ENCODE measurements at regions not wholly inside any gene's neighbourhood (a gene's known extent, or its start where the extent isn't known, plus 50 kb on each side); places are given as distances from the start of the nearest gene placed in this dataset.
"Not testable (repeated sequence)": the region's sequence is repeated elsewhere in the genome, so short reads cannot be mapped to it uniquely, and the experiment has no call there.

DNA sequence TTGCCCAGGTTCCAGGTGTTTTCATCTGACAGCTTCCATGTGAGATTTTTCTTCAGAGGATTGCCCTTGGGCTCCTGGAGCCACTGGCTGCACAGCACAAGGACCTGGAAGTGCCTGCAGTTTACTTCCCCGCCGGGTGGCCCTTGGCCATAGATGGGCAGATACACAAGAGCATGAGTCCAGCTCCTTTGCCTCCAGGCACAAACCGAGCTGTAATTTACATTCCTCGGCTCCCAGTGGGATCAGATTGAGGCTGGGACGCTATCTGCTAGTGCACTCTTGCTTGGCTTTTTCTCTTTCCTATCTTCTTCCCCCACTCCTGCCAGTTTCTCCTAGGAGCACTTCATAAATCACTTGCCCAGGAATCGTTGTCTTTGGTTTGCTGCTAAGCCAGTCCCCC, 85.4 kb upstream of the RALY start:
- peak; percentile 46 for DNase-seq

DNA sequence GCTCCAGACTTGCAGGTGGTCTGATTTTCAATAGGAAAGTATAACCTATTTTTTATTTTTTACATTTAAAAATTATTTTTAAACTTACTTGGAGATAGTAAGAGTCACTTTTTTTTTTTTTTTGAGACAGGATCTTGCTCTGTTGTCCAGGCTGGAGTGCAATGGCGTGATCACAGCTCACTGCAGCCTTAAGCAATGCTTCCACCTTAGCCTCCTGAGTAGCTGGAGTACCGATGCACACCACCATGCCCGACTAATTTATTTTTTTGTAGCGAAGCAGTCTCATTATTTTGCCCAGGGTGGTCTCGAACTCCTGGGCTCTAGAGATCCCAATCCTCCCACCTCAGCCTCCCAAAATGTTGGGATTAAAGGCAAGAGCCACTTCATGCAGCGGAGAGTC, 84.8 kb upstream of the RALY start:
- DNase-seq, result no peak

DNA sequence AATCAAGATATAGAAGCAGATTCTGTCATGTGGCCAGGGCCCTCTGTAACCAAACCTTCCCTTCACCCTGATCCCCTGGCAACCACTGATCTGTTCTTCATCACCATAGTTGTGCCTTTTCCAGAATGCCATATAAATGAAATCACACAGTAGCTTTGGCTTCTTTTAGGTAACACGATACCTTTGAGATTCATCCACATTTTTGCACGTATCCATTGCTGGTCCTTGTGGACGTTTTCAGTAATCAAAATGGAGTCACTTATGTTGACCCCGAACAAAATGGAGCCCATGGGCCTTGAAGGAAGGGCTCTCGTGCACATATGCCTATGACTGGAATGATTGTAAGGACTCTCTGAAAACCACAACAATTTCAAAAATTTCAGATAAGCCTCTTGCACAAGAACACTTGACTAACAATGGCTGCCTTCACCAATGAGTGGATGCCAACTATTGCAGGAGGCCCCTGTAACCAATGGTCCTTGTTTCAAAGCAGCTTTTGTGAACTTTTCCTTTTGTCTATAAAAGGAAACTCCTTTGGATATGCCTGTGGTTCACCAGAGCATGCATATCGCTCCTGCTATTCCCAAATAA, 84.3 kb upstream of the RALY start:
- DNase-seq, result no peak

DNA sequence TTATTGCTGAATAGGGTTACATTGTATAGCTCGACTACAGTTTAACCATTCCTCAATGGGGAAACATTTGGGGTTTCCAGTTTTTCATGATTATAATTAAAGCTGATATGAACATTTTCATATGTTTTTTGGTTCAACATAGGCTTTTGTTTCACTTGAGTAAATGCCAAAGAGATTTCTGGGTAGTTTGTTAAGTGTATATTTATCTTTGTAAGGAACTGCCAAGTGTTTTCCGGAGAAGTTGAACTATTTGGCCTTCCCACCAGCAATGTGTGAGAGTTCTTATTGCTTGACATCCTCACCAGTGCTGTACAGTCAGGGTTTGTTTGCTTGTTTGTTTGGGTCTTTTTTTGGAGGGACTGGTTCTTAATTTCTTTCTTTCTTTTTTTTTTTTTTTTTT, 83.7 kb upstream of the RALY start:
- no peak for DNase-seq

DNA sequence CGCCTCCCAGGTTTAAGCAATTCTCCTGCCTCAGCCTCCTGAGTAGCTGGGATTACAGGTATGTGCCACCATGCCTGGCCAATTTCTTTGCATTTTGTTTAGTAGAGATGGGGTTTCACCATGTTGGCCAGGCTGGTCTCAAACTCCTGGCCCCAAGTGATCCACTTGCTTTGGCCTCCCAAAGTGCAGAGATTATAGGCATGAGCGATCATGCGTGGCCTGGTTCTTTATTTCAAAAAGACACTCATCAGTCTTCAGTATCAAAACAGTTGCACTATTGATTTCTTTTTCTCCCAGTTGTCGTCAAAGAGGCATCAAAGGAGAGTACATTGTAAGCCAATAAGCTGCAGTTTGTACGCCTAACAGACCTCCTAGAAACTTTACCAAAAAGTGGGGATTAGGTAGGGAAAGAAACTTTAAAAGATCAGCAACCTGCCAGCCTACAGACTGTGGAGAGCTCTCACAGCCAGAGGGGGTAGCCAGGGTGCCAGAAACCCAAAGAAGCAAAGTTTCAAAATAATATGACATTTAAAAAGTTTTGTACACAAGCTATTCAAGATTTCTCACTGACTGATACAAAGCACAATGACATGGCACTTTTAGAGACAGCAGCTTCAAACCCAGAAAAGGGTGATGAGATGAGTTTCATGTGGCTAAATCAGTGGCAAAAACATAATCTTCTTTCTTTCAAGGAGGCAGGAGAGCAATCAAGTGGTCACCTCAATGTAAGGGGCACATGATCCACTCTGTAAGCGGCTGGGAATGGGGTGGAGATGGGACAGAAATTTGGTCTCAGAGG, 83.0 kb upstream of the RALY start:
- no peak for DNase-seq

DNA sequence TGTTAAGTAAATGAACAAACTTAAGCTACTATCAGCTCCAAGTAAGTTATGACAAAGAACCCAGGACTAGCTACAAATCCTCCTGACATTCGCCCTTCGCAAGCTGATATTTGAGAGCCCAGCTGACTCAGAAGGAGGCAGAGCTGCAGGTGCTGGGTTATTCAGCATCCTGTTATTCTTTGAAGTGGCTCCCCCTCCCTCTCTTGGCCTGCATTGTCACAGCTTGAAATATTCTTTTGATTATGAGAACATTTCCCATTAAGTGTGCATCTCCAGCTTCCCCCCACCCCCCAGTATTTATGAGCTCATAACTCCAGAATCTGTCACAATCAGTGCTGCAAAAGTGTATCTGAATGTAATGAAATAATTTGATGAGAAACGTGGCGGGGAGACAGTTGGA, 78.8 kb upstream of the RALY start:
- DNase-seq, result peak; percentile 50

DNA sequence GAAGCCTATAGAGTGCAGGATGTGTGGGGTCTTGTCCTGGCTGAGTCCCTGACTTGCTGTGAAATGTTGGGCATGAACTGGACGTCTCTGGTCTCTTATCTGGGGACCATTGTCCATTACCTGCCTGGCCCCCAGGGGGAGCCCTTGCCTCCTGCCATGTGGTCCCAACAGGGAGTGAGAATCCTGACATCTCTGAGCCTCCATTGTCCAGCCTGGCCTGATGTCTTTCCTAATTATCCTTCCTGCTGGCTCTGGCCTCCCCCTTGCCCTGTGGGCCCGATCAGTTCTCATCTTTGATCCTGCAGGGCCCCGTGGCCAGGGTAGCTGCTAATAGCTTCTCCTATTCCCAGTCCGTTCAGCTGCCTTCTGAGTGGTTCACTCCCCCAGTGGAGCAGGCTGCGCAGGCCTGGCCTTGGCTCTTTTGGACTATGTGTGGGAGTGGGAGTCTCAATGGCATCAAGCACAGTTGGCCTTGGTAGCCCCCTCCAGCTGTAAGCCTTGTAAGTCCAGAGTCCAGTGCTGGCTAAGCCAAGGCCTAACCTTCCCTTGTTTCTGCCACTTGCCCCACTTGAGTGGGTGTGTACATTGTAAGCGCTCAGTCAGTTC, 77.9 kb upstream of the RALY start:
- peak; percentile 53 for DNase-seq

DNA sequence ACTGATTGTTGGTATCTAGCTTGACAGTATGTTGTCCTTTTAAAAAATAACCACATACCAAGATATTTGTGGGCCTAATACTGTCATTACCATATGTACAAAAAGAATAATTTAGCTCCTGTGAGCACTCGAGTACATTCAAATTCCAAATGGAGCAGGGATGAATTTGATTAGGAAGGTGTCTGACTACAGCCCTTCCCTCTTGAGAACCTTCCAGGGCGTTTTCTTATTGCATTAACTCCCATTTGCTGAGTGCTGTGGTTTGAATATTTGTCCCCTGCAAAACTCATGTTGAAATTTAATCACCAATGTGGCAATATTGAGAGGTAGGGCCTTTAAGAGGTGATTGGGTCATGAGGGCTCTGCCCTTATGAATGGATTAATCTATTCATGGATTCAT, 76.9 kb upstream of the RALY start:
- DNase-seq, result no peak

DNA sequence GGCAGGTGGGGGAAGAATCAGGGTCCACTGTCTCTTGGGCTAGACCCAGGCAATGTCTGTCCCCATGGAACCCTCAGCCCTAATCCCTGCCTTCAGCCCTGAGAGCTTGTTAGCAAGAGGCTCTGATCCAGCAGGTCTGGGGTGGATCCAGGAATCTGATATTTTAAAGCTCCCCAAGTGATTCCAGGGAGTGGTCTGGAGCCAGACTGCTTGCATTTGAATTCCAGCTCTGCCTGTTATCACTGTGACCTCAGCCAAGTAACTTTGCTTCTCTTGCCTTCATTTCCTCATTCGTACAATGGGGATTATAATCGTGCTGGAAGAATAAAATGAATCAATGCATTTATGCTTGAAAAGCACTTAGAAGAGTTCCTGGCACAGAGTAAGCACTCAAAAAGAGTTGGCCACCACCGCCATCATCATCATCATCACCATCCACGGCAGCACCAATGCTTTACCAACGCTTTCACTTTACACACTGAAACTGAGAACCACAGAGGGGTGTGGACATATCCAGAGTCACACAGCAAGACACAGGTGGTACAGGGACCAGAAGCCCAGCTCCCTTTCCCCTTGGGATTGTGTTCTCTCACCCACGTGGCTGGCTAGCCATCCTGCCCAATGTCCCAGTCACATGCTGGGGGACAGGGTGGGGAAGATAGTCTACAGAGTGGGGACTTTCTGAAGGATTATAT, 75.7 kb upstream of the RALY start:
- no peak for DNase-seq

DNA sequence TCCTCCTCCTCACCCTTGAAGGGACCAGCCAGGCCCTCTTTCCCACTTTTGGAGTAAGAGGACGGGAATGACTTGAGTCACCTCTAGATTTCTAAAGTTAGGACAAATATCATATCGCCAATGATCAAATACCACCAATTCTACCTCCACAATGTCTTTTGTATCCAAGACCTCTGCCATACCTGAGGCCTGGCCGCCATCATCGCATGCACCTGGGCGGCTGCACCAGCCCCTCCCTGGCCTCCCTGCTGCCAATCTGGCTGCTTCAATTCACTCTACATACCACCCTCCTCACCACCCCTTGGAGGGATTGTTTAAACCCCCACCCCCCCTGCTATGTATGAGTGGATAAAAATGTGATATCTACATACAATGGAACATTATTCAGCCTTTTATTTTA, 75.0 kb upstream of the RALY start:
- DNase-seq, result no peak

DNA sequence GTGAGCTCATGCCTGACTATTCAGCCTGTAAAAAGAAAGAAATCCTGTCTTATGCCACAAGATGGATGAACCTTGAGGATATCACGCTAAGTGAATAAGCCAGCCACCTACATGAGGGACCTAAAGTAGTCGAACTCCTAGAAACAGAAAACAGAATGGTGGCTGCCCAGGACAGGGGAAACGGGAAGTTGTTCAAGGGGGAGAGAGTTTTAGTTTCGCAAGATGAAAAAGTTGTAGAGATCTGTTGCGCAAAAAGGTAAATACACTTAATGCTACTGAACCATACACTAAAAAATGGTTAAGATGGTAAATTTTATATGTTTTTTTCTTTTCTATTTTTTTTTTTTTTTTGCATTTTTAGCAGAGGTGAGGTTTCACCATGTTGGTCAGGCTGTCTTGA, 74.1 kb upstream of the RALY start:
- DNase-seq, result no peak

DNA sequence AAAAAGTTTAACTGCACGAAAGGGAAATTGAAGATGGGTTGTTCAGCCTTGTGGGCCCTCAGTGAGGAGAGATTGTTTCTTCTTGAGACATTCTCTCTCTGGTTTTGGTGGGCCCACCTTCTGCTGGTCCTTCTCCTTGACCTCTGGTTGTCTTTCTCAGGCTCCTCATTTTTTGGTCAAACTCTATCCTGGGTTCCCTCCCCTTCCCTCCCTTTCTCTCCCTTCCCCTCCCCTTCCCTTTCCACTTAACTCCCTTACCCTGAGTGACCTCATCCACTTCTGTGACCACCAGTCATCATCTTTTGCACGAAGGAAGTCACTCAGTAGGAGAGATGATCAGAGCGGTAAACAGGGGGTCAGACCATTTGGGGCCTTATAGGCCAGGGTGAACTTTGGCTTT, 71.5 kb upstream of the RALY start:
- DNase-seq, result no peak

DNA sequence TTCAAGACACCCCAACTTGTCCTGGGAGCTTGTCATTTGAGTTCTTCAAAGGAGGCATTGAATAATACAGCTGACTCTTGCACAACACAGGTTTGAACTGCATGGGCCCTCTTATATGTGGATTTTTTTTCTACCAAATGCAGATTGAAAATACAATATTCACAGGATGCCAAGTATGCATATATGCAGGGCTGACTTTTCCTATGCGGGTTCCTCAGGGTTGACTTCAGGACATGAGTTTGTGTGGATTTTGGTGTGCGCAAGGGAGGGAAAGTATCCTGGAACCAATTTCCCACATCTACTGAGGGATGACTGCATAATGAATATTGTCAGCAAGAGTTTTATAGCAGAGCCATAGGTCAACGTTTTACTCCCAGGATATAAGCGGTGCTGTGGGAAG, 70.0 kb upstream of the RALY start:
- no peak for DNase-seq

DNA sequence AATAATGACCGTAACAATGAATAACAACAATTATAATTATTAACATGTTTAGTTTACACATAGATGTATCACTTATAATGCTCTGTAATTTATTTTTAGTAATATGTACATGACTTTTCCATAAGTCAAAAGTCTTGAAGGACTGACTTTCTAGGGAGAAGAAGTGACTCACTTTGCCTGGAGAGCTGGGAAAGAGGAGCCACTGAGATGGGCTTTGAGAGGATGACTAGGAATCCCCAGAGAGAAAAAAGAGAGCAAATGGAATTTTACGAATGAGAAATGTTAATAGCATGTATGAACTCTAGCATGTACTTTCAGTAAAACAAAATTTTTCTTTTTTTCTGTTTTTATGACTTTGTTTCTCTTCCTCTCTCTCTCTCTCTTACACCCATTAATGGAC, 67.8 kb upstream of the RALY start:
- no peak for DNase-seq

DNA sequence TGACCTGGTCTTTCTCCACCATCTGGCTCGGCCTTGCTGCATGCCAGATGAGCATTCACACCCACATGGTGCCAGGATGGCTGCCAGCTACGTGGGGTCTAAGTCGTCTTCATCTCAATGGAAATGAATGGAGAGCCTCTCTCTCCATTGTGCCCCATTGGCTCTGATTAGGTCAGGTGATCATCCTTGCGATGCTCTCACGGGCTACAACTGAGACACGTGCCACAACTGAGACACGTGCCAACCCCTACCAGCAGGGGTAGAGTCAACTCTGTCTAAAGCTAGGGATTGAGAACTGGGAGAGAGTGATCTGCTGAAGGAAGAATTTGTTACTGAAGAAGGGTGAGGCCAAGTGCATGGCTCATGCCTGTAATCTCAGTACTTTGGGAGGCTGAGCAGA, 67.3 kb upstream of the RALY start:
- no peak for DNase-seq

DNA sequence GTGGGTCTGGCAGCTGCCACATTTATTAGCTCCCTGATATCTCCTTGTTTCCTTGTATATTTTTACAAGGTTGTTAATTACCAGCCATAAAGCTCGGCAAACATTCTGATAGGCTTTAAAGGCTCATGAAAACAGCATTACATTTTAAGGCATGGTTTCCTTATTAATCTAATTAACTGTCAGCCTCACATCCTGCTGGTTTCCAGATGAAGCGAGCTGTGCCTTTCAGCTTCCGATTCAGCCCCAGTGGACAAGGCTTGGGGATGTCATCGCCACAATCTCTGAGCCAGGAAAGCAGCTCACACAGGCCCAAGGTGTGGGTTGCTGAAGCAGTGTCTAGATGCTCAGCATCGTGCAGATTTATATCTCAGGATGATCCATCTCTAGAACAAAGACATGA, 66.0 kb upstream of the RALY start:
- DNase-seq, result no peak

DNA sequence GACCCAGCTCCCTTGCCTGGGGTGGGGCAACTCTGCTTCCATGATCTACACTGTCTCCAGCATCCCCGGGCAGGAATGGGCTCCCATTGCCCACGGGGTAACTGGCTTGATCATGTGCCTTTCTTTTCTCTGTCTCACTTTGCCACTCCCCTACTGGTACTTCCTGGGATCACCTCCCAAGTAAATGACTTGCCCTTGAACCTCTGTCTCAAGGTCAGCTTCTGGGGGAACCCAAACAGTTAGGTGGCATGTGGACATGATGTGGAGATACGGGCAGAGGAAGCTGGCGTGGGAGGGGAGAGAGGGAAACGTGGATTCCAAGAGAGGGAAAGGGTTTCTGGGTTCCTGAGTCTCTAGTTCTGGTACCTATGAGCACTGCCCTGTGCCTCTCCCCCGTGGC, 63.8 kb upstream of the RALY start:
- no peak for DNase-seq

DNA sequence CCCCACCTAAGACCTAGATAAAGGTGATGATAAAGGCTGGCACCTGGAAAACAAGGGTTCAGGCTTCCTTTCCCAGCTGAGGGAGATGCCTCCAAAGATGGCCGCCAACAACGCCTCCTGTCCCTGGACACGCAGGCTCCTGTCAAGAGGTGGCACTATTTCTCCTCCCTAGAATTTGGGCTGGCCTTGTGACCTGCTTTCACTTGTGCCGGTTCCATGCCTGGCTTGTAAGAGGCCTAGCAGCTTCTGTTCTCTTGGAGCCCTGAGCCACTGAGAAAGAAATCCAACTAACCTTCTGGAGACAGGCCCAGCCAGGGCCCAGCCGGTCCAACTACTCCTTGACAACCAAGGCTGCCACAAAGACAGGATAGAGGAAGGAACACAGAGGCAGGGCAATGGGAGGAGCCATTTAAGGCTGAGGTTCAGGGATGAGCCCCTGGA, 60.2 kb upstream of the RALY start:
- peak; percentile 73 for DNase-seq

DNA sequence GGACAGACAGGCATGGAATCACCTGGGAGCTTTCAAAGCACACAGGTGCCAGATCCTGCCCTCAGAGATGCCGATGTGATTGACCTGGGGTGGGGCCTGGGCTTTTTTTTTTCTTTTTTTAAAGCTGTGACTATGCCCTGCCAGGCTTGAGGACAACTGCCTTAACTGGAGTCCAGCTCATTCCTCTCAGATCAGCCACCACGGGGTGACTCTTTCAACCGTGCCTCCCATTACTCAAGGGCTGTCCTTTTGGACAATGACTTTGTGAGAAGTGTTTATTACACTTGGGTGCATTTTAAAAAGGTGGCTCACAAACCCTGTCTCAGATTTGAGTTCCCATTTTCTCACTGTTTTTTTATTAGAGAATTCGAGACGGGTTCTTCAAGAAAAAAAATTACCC, 57.1 kb upstream of the RALY start:
- no peak for DNase-seq

DNA sequence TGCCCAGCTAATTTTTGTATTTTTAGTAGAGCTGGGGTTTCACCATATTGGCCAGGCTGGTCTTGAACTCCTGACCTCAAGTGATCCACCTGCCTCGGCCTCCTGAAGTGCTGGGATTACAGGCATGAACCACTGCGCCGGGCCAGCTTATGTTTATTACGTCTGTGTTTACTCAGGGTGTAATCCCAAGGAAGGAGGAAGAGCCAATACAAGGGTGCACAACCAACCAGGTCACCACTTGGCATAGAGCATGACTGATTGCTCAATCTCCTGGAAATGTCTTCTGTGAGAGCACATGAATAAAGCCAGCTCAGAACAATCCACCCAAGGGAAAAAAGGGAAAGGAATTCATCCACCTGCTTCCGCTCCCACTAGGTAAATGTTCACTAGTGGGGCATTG, 54.7 kb upstream of the RALY start:
- not testable (repeated sequence) for DNase-seq

DNA sequence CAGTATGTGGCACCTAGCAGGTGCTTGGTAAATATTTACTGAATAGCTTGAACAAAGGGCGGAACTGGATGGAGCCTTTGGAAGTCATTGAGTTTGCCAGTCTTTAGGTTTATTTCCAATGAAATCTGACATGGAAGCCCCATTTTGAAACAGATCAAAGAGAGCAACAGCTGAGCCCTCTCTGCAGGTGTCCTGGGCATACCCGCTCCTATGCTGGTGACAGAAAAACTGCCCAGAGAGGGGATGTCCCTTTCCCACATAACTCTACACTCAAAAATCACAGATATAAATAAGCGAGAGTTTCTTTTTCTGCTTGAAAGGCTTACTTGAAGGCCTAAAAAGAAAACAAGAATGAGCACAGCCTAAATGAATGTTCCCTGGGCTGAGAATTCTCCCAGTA, 53.0 kb upstream of the RALY start:
- DNase-seq, result peak; percentile 93

Measured in NCI-H69 (cell line).